ENCODE measurements at regions not wholly inside any gene's neighbourhood (a gene's known extent, or its start where the extent isn't known, plus 50 kb on each side); places are given as distances from the start of the nearest gene placed in this dataset.

GRCh38 chr7:85693326-85693725 lies 506.5 kb upstream of the SEMA3D start:
- no peaks in the 10 kb centered on the region for H3K36me3 ChIP-seq (ENCODE audit: control insufficient read depth in 2 of 4, insufficient read depth in 4 of 4, low read length in 3 of 4)
- no peak overlapping the region for H2BK15ac ChIP-seq (ENCODE audit: low read length)
- H4K5ac ChIP-seq (ENCODE audit: insufficient read length, low read depth, low read length) = no peak overlapping the region
- H3K23me2 ChIP-seq (ENCODE audit: low read depth, low read length) = no peaks in the 10 kb centered on the region
- no peak for DNase-seq (ENCODE audit: low read depth in 1 of 2, low spot score in 2 of 2)
- H3K79me2 ChIP-seq (ENCODE audit: control insufficient read depth in 1 of 2, insufficient read depth in 2 of 2, low read length in 2 of 2) = no peaks in the 10 kb centered on the region
- H3K9ac ChIP-seq (replicated peaks in 1 of 4; ENCODE audit: extremely low read depth in 1 of 4, low read depth in 3 of 4, low read length in 3 of 4) = no peak overlapping the region
- H3K27me3 ChIP-seq (replicated peaks in 1 of 4; ENCODE audit: control insufficient read depth in 3 of 4, extremely low read depth in 1 of 4, insufficient read depth in 3 of 4, low read length in 3 of 4) = no peaks in the 10 kb centered on the region
- H2BK20ac ChIP-seq (ENCODE audit: low read length) = no peak overlapping the region
- H3K27ac ChIP-seq (ENCODE audit: low read depth, low read length) = no peak overlapping the region
- H4K20me1 ChIP-seq (replicated peaks in 1 of 2; ENCODE audit: control insufficient read depth in 1 of 2, insufficient read depth in 2 of 2, low read length in 2 of 2) = no peaks in the 10 kb centered on the region
- no peak overlapping the region for H3K56ac ChIP-seq (replicated peaks; ENCODE audit: insufficient read length, low read depth, low read length)
- H3K9me3 ChIP-seq (ENCODE audit: insufficient read depth in 2 of 2, low read depth in 1 of 2, low read length in 1 of 2) = no peaks in the 10 kb centered on the region; a peak in 1 of 4 replicates
- no peak overlapping the region for H4K8ac ChIP-seq (ENCODE audit: extremely low read depth, insufficient read depth, low read length)
- no peak overlapping the region for H4K91ac ChIP-seq (replicated peaks; ENCODE audit: insufficient read length, low read length)
- CTCF ChIA-PET (ENCODE audit: partially characterized antibody) = interaction anchor here (0.5 to 0.6 kb wide), 2 partner anchors 16 to 158 kb away, joined by 3 to 4 read pairs; no protein-coding TSS in a partner anchor
- H3K4me2 ChIP-seq (ENCODE audit: insufficient read depth in 1 of 2, low read depth in 2 of 2, low read length in 2 of 2) = no peak overlapping the region
- FAIRE-seq = no peak
- H3K4me1 ChIP-seq (replicated peaks in 1 of 4; ENCODE audit: control insufficient read depth in 3 of 4, insufficient read depth in 4 of 4, low read length in 3 of 4) = no peaks in the 10 kb centered on the region
- no peaks in the 10 kb centered on the region for H3K79me1 ChIP-seq (ENCODE audit: low read depth, low read length)
- H3K23ac ChIP-seq (ENCODE audit: insufficient read length) = no peak overlapping the region
- no peak overlapping the region for H2BK5ac ChIP-seq (ENCODE audit: low read depth, low read length)
- H2BK120ac ChIP-seq (replicated peaks; ENCODE audit: low read depth, low read length) = no peak overlapping the region
- no peak overlapping the region for H2BK12ac ChIP-seq (ENCODE audit: low read depth, low read length)
- no peak overlapping the region for H3K4me3 ChIP-seq (ENCODE audit: extremely low read depth in 1 of 4, insufficient read depth in 2 of 4, low read depth in 3 of 4, low read length in 4 of 4)
- no peak overlapping the region for H2AFZ ChIP-seq (ENCODE audit: low read length)
- H3K14ac ChIP-seq (ENCODE audit: insufficient read length) = no peak overlapping the region
- H2AK5ac ChIP-seq (ENCODE audit: low read depth, low read length) = no peak overlapping the region
- H3K4ac ChIP-seq (replicated peaks; ENCODE audit: insufficient read length, low read depth, low read length) = no peak overlapping the region
- H3K18ac ChIP-seq (ENCODE audit: extremely low read depth, low read length) = no peak overlapping the region
- POLR2A ChIA-PET (ENCODE audit: partially characterized antibody) = no interaction called here
- WGBS, 2 experiments (ENCODE audit: extremely low coverage in 1 of 2, insufficient coverage in 1 of 2, insufficient read length in 1 of 2, insufficient replicate concordance in 2 of 2, low coverage in 1 of 2, low lambda C conversion rate in 2 of 2, missing lambda C conversion rate in 1 of 2) = 98% methylated on average over 2 of the region's 2 CpGs; no CpG with 5 or more reads in 1 of the 2 experiments
- TF ChIP-seq SIN3A (conservative IDR thresholded peaks at IDR 0.05 in 1 of 2, IDR thresholded peaks at IDR 0.05 in 1 of 2; ENCODE audit: low read depth in 1 of 2, low read length in 2 of 2) (no peak), SAP30 (IDR thresholded peaks at IDR 0.05; ENCODE audit: insufficient read depth, insufficient replicate concordance, low read length) (no peak), RAD21 (IDR thresholded peaks at IDR 0.05 in 1 of 2, conservative IDR thresholded peaks at IDR 0.05 in 1 of 2; ENCODE audit: low read depth in 2 of 2, low read length in 2 of 2) (no peak), POU5F1 (IDR thresholded peaks at IDR 0.05; ENCODE audit: low read depth, low read length) (no peak), ASH2L (IDR thresholded peaks at IDR 0.05; ENCODE audit: low read length) (no peak), GABPA (IDR thresholded peaks at IDR 0.05; ENCODE audit: borderline replicate concordance, insufficient read depth, low read length) (no peak), CHD2 (IDR thresholded peaks at IDR 0.05; ENCODE audit: low read length) (no peak), MAFK (IDR thresholded peaks at IDR 0.05; ENCODE audit: low read depth, low read length) (no peak), SRF (IDR thresholded peaks at IDR 0.05; ENCODE audit: low read depth, low read length) (no peak), CEBPB (IDR thresholded peaks at IDR 0.05; ENCODE audit: low read depth, low read length) (no peak)
- TF ChIP-seq, protein P1, sequence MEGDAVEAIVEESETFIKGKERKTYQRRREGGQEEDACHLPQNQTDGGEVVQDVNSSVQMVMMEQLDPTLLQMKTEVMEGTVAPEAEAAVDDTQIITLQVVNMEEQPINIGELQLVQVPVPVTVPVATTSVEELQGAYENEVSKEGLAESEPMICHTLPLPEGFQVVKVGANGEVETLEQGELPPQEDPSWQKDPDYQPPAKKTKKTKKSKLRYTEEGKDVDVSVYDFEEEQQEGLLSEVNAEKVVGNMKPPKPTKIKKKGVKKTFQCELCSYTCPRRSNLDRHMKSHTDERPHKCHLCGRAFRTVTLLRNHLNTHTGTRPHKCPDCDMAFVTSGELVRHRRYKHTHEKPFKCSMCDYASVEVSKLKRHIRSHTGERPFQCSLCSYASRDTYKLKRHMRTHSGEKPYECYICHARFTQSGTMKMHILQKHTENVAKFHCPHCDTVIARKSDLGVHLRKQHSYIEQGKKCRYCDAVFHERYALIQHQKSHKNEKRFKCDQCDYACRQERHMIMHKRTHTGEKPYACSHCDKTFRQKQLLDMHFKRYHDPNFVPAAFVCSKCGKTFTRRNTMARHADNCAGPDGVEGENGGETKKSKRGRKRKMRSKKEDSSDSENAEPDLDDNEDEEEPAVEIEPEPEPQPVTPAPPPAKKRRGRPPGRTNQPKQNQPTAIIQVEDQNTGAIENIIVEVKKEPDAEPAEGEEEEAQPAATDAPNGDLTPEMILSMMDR (IDR thresholded peaks at IDR 0.05; ENCODE audit: control extremely low read depth in 1 of 3, insufficient read depth in 1 of 3, low read depth in 1 of 3, low read length in 3 of 3) = no peak
- TF ChIP-seq, protein P2, sequence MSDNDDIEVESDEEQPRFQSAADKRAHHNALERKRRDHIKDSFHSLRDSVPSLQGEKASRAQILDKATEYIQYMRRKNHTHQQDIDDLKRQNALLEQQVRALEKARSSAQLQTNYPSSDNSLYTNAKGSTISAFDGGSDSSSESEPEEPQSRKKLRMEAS (IDR thresholded peaks at IDR 0.05) = no peak

Data from H1 (cell line).